ENCODE measurements at regions not wholly inside any gene's neighbourhood (a gene's known extent, or its start where the extent isn't known, plus 50 kb on each side); places are given as distances from the start of the nearest gene placed in this dataset.

GRCh38 chr10:107969936-107970335, 805.4 kb upstream of the SORCS1 start:
- intact Hi-C loops (cut with micrococcal nuclease; ENCODE audit: unreplicated experiment) (loop anchor here (2.0 kb wide), 1 partner anchor 59 kb away; no protein-coding TSS in a partner anchor), in situ Hi-C loops (cut with HindIII; ENCODE audit: low pct_unique_long_range_greater_than_20kb, low sequenced_read_pairs) (no loop called here)
- no peak for DNase-seq (ENCODE audit: low read depth, low spot score)
- BruUV-seq (replicated peaks): no TSS peak
- H3K27me3 ChIP-seq (ENCODE audit: control insufficient read depth, insufficient read depth, low read length): no peaks in the 10 kb centered on the region
- H3K4me1 ChIP-seq (ENCODE audit: control insufficient read depth, insufficient read depth, low read length): no peaks in the 10 kb centered on the region
- H3K27ac ChIP-seq (ENCODE audit: low read length): no peak overlapping the region
- no peaks in the 10 kb centered on the region for H3K36me3 ChIP-seq (ENCODE audit: control insufficient read depth, insufficient read depth, low read length)
- no peak for TF ChIP-seq TCF7L2 (IDR thresholded peaks at IDR 0.05; ENCODE audit: low read depth, low read length)
- CTCF ChIA-PET: no interaction called here
- no peaks in the 10 kb centered on the region for H3K9me3 ChIP-seq (ENCODE audit: control insufficient read depth, insufficient read depth, low read depth, low read length)
- no peak for ATAC-seq
- no peak overlapping the region for H3K4me3 ChIP-seq (ENCODE audit: low read depth in 2 of 2, low read length in 2 of 2)
- POLR2A ChIA-PET: no interaction called here

GRCh38 chr10:107966826-107967225, 802.3 kb upstream of the SORCS1 start:
- Histone ChIP-seq H3K9me3 (ENCODE audit: control insufficient read depth, insufficient read depth, low read depth, low read length) (no peaks in the 10 kb centered on the region), H3K4me1 (ENCODE audit: control insufficient read depth, insufficient read depth, low read length) (no peaks in the 10 kb centered on the region), H3K4me3 (ENCODE audit: low read depth in 2 of 2, low read length in 2 of 2) (no peak overlapping the region), H3K27me3 (ENCODE audit: control insufficient read depth, insufficient read depth, low read length) (no peaks in the 10 kb centered on the region), H3K27ac (ENCODE audit: low read length) (no peak overlapping the region), H3K36me3 (ENCODE audit: control insufficient read depth, insufficient read depth, low read length) (no peaks in the 10 kb centered on the region)
- POLR2A ChIA-PET: interaction anchor here (0.6 kb wide), 1 partner anchor 1546 kb away, joined by 14 read pairs; no protein-coding TSS in a partner anchor
- TF ChIP-seq TCF7L2 (IDR thresholded peaks at IDR 0.05; ENCODE audit: low read depth, low read length) (no peak), POLR2AphosphoS5 (IDR thresholded peaks at IDR 0.05; ENCODE audit: low read depth, low read length) (no peak), SIN3A (IDR thresholded peaks at IDR 0.05; ENCODE audit: borderline replicate concordance, insufficient read depth, low read depth, low read length) (no peak), REST (IDR thresholded peaks at IDR 0.05; ENCODE audit: insufficient read depth in 1 of 2, low read depth in 2 of 2, low read length in 1 of 2) (no peak), CTCF (IDR thresholded peaks at IDR 0.05) (no peak)
- in situ Hi-C loops (cut with HindIII; ENCODE audit: low pct_unique_long_range_greater_than_20kb, low sequenced_read_pairs) (no loop called here), intact Hi-C loops (cut with micrococcal nuclease; ENCODE audit: unreplicated experiment) (no loop called here)
- CTCF ChIA-PET: no interaction called here
- ATAC-seq: no peak
- no TSS peak for BruUV-seq (replicated peaks)
- DNase-seq (ENCODE audit: low read depth, low spot score): no peak

GRCh38 chr10:107952649-107953556, 788.4 kb upstream of the SORCS1 start:
- intact Hi-C loops (cut with micrococcal nuclease; ENCODE audit: unreplicated experiment): no loop called here
- H3K27ac ChIP-seq (ENCODE audit: low read length): no peak overlapping the region
- no peaks in the 10 kb centered on the region for H3K9me3 ChIP-seq (ENCODE audit: control insufficient read depth, insufficient read depth, low read depth, low read length)
- no peaks in the 10 kb centered on the region for H3K36me3 ChIP-seq (ENCODE audit: control insufficient read depth, insufficient read depth, low read length)
- POLR2A ChIA-PET: no interaction called here
- no peak for ATAC-seq
- no peaks in the 10 kb centered on the region for H3K4me1 ChIP-seq (ENCODE audit: control insufficient read depth, insufficient read depth, low read length)
- no peak overlapping the region for H3K4me3 ChIP-seq (ENCODE audit: low read depth in 2 of 2, low read length in 2 of 2)
- no TSS peak for BruUV-seq (replicated peaks)
- CTCF ChIA-PET: no interaction called here
- in situ Hi-C loops (cut with HindIII; ENCODE audit: low pct_unique_long_range_greater_than_20kb, low sequenced_read_pairs): no loop called here
- no peak for DNase-seq (ENCODE audit: low read depth, low spot score)
- no peaks in the 10 kb centered on the region for H3K27me3 ChIP-seq (ENCODE audit: control insufficient read depth, insufficient read depth, low read length)
- no peak for TF ChIP-seq POLR2AphosphoS5 (IDR thresholded peaks at IDR 0.05; ENCODE audit: low read depth, low read length)
- no peak for TF ChIP-seq SIN3A (IDR thresholded peaks at IDR 0.05; ENCODE audit: borderline replicate concordance, insufficient read depth, low read depth, low read length)
- TF ChIP-seq REST (IDR thresholded peaks at IDR 0.05; ENCODE audit: insufficient read depth in 1 of 2, low read depth in 2 of 2, low read length in 1 of 2): no peak
- TF ChIP-seq CTCF (IDR thresholded peaks at IDR 0.05): no peak
- no peak for TF ChIP-seq TCF7L2 (IDR thresholded peaks at IDR 0.05; ENCODE audit: low read depth, low read length)

Measured in Panc1 (cell line).